Sigmoid colon (tissue), 4 donors: ENCODE measurements at regions not wholly inside any gene's neighbourhood (a gene's known extent, or its start where the extent isn't known, plus 50 kb on each side); places are given as distances from the start of the nearest gene placed in this dataset.

Experiments
- CTCF ChIP-seq, 4 experiments: fragments of 450-650 bp in 3 of 4; fragments of 200-600 bp in 1 of 4; IDR thresholded peaks; one replicate each; pipeline ENCODE4 v1.5.1; 2016 to 2019; ENCODE audit warnings: antibody characterized with exemption in 4 of 4, mild to moderate bottlenecking in 3 of 4, moderate library complexity in 2 of 4
- POLR2A ChIP-seq, 2 donors: fragments of 450-650 bp; IDR thresholded peaks; one replicate each; pipeline ENCODE4 v1.6.1; 2016; ENCODE audit warnings: antibody characterized with exemption in 2 of 2, mild to moderate bottlenecking in 2 of 2, moderate library complexity in 2 of 2
- POLR2AphosphoS5 ChIP-seq, 4 donors: sonication (generic); formaldehyde crosslinking; IDR thresholded peaks; one replicate each; pipeline ENCODE4 v1.6.1; 2017; ENCODE audit warnings: antibody characterized with exemption in 4 of 4

- TF ChIP-seq POLR2AphosphoS5 (IDR thresholded peaks at IDR 0.05) (no peak), POLR2A (IDR thresholded peaks at IDR 0.05) (no peak), CTCF (IDR thresholded peaks at IDR 0.05) (no peak)
Observed at GRCh38 chr3:168251371-168251770, 155.6 kb upstream of the GOLIM4 start.
